ENCODE measurements at regions not wholly inside any gene's neighbourhood (a gene's known extent, or its start where the extent isn't known, plus 50 kb on each side); places are given as distances from the start of the nearest gene placed in this dataset.
A peak's percentile ranks its signal among the peaks of the same experiment; 100 is the strongest.

- DNase-seq: no peak
Measured at GRCh38 chr2:128736046-128736688, 417.5 kb upstream of the HS6ST1 start.

GRCh38 chr2:128736689-128737545 lies 418.2 kb upstream of the HS6ST1 start:
- DNase-seq: peak in 1 of 2 experiments; percentile 70

- no peak for DNase-seq
Measured at GRCh38 chr2:128737546-128737826, 418.8 kb upstream of the HS6ST1 start.

GRCh38 chr2:128738446-128739110 lies 419.9 kb upstream of the HS6ST1 start:
- no peak for DNase-seq

- no peak for DNase-seq
Measured at GRCh38 chr2:128742467-128742866, 423.8 kb upstream of the HS6ST1 start.

- no peak for DNase-seq
Measured at GRCh38 chr2:128745946-128746345, 427.3 kb upstream of the HS6ST1 start.

- DNase-seq: no peak
Measured at GRCh38 chr2:128746356-128746755, 427.7 kb upstream of the HS6ST1 start.

- DNase-seq: no peak
Measured at GRCh38 chr2:128748336-128748735, 429.7 kb upstream of the HS6ST1 start.

- no peak for DNase-seq
Measured at GRCh38 chr2:128748835-128749605, 430.4 kb upstream of the HS6ST1 start.

- no peak for DNase-seq
Measured at GRCh38 chr2:128750328-128751165, 431.9 kb upstream of the HS6ST1 start.

GRCh38 chr2:128751746-128752145 lies 433.1 kb upstream of the HS6ST1 start:
- DNase-seq: no peak

GRCh38 chr2:128752691-128753263 lies 434.1 kb upstream of the HS6ST1 start:
- DNase-seq: no peak

- DNase-seq: no peak
Measured at GRCh38 chr2:128753321-128753720, 434.7 kb upstream of the HS6ST1 start.

- no peak for DNase-seq
Measured at GRCh38 chr2:128753800-128754199, 435.1 kb upstream of the HS6ST1 start.

GRCh38 chr2:128754246-128754724 lies 435.6 kb upstream of the HS6ST1 start:
- DNase-seq: no peak

GRCh38 chr2:128755695-128756364 lies 437.2 kb upstream of the HS6ST1 start:
- no peak for DNase-seq

- DNase-seq: no peak
Measured at GRCh38 chr2:128756365-128756717, 437.7 kb upstream of the HS6ST1 start.

- DNase-seq: no peak
Measured at GRCh38 chr2:128765811-128766210, 447.1 kb upstream of the HS6ST1 start.

GRCh38 chr2:128768041-128768440 lies 449.4 kb upstream of the HS6ST1 start:
- DNase-seq: no peak

- DNase-seq: no peak
Measured at GRCh38 chr2:128769457-128770142, 450.9 kb upstream of the HS6ST1 start.

Data from cerebellar nuclear complex (tissue), 1 donor.